ENCODE measurements at regions not wholly inside any gene's neighbourhood (a gene's known extent, or its start where the extent isn't known, plus 50 kb on each side); places are given as distances from the start of the nearest gene placed in this dataset.

DNA sequence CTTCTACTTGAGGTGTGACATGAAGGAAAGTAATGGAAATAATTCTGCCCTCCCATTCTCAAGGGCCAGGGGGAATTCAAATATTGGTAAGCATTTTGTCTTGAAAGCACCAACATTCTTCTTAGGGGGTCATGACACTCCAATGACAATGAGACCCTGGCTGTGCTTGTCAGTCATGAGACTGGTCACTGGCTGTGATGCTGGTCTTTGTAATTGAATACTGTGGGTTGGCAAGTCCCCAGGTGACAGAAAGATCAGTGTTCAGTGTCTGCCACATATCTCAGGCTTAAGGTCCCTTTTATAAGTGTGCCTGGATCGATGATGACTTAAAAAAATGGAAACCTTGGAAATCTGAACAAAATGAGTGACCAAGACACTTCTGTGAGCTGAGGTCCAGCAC, 151.4 kb downstream of the SNRPN start:
- Histone ChIP-seq H3K9me3 (peaks cover 17% of the 10 kb centered on the region), H3K4me3 (no peak overlapping the region), H3K4me1 (no peaks in the 10 kb centered on the region), H3K27ac (no peak overlapping the region), H3K36me3 (peaks cover 6 to 93% of the 10 kb centered on the region in 2 donors), H3K27me3 (no peaks in the 10 kb centered on the region)
- intact Hi-C loops (cut with DNase I): no loop called here
- TF ChIP-seq, protein P1, sequence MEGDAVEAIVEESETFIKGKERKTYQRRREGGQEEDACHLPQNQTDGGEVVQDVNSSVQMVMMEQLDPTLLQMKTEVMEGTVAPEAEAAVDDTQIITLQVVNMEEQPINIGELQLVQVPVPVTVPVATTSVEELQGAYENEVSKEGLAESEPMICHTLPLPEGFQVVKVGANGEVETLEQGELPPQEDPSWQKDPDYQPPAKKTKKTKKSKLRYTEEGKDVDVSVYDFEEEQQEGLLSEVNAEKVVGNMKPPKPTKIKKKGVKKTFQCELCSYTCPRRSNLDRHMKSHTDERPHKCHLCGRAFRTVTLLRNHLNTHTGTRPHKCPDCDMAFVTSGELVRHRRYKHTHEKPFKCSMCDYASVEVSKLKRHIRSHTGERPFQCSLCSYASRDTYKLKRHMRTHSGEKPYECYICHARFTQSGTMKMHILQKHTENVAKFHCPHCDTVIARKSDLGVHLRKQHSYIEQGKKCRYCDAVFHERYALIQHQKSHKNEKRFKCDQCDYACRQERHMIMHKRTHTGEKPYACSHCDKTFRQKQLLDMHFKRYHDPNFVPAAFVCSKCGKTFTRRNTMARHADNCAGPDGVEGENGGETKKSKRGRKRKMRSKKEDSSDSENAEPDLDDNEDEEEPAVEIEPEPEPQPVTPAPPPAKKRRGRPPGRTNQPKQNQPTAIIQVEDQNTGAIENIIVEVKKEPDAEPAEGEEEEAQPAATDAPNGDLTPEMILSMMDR (IDR thresholded peaks at IDR 0.05): no peak
- TF ChIP-seq POLR2AphosphoS5 (IDR thresholded peaks at IDR 0.05; ENCODE audit: insufficient read depth in 1 of 2, low read depth in 1 of 2) (no peak), POLR2A (IDR thresholded peaks at IDR 0.05) (no peak)
- no peak for DNase-seq (ENCODE audit: extremely low spot score in 2 of 2)

DNA sequence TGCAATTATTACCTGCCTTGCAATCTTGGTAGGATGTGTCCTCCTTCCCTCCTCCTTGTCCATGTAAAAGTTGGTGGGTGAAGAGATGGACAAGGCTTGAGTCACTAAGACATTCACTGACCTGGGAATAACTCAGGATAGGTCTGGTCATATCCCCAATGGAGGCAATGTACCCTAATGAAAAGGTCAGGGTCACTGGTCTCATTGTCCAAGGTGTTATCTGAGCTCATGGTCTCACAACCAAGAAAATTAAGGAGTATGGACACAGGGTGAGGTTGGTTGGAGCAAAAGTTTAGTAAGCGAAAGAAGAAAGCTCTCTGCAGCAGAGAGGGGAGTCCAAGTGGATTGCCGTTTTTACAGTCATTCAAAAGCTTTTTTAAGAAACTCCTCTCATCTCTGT, 179.0 kb downstream of the SNRPN start:
- Histone ChIP-seq H3K9me3 (no peaks in the 10 kb centered on the region), H3K27ac (no peak overlapping the region), H3K27me3 (no peaks in the 10 kb centered on the region), H3K36me3 (no peaks in the 10 kb centered on the region), H3K4me1 (no peaks in the 10 kb centered on the region), H3K4me3 (no peak overlapping the region)
- DNase-seq (ENCODE audit: extremely low spot score in 2 of 2): no peak
- intact Hi-C loops (cut with DNase I): no loop called here
- TF ChIP-seq POLR2AphosphoS5 (IDR thresholded peaks at IDR 0.05; ENCODE audit: insufficient read depth in 1 of 2, low read depth in 1 of 2) (no peak), POLR2A (IDR thresholded peaks at IDR 0.05) (no peak)
- TF ChIP-seq, protein P1 (IDR thresholded peaks at IDR 0.05): no peak

DNA sequence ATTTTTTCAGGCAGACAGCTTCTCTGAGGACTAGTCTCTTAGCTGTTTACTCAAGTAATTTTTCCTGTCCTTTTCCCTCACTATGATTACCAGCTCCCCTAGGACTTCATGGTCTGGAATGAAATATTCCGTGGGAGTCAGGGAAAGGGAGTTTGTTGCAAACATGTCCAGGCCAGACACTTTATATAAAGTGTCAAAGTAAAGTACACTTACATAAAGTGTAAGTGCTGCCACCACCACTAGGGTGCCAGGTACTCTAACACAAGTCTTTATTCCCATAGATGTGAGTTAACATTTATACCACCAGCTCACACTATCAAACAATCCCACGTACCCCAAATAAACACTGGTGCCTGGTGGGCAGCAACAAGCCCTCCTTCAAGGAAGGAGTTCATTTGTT, 179.8 kb downstream of the SNRPN start:
- Histone ChIP-seq H3K27ac (no peak overlapping the region), H3K36me3 (no peaks in the 10 kb centered on the region), H3K4me1 (no peaks in the 10 kb centered on the region), H3K9me3 (no peaks in the 10 kb centered on the region), H3K27me3 (no peaks in the 10 kb centered on the region), H3K4me3 (no peak overlapping the region)
- TF ChIP-seq POLR2A (IDR thresholded peaks at IDR 0.05) (no peak), POLR2AphosphoS5 (IDR thresholded peaks at IDR 0.05; ENCODE audit: insufficient read depth in 1 of 2, low read depth in 1 of 2) (no peak)
- TF ChIP-seq, protein P1 (IDR thresholded peaks at IDR 0.05): no peak
- intact Hi-C loops (cut with DNase I): no loop called here
- no peak for DNase-seq (ENCODE audit: extremely low spot score in 2 of 2)

GRCh38 chr15:25136119-25136518, 181.3 kb downstream of the SNRPN start:
- Histone ChIP-seq H3K27me3 (no peaks in the 10 kb centered on the region), H3K9me3 (no peaks in the 10 kb centered on the region), H3K4me3 (no peak overlapping the region), H3K36me3 (no peaks in the 10 kb centered on the region), H3K27ac (no peak overlapping the region), H3K4me1 (no peaks in the 10 kb centered on the region)
- no peak for TF ChIP-seq POLR2A (IDR thresholded peaks at IDR 0.05)
- TF ChIP-seq POLR2AphosphoS5 (IDR thresholded peaks at IDR 0.05; ENCODE audit: insufficient read depth in 1 of 2, low read depth in 1 of 2): no peak
- TF ChIP-seq, protein P1 (IDR thresholded peaks at IDR 0.05): no peak
- intact Hi-C loops (cut with DNase I): no loop called here
- no peak for DNase-seq (ENCODE audit: extremely low spot score in 2 of 2)

GRCh38 chr15:25137013-25137412, 182.2 kb downstream of the SNRPN start:
- Histone ChIP-seq H3K9me3 (no peaks in the 10 kb centered on the region), H3K27me3 (no peaks in the 10 kb centered on the region), H3K4me1 (no peaks in the 10 kb centered on the region), H3K4me3 (no peak overlapping the region), H3K27ac (no peak overlapping the region), H3K36me3 (no peaks in the 10 kb centered on the region)
- intact Hi-C loops (cut with DNase I): no loop called here
- TF ChIP-seq POLR2A (IDR thresholded peaks at IDR 0.05): no peak
- no peak for TF ChIP-seq POLR2AphosphoS5 (IDR thresholded peaks at IDR 0.05; ENCODE audit: insufficient read depth in 1 of 2, low read depth in 1 of 2)
- TF ChIP-seq, protein P1 (IDR thresholded peaks at IDR 0.05): no peak
- no peak for DNase-seq (ENCODE audit: extremely low spot score in 2 of 2)

Data from vagina (tissue), 2 donors.